Stomach (tissue), 8 donors: ENCODE measurements at regions not wholly inside any gene's neighbourhood (a gene's known extent, or its start where the extent isn't known, plus 50 kb on each side); places are given as distances from the start of the nearest gene placed in this dataset.

Experiments used
- DNase-seq, 2 donors: peaks; one replicate each; pipeline versions ENCODE4 v3.0.0 to v3.0.0-alpha.2; 2013 to 2019
- H3K27ac ChIP-seq, 5 donors: fragments of 200-600 bp in 4 of 5; sonication (generic) in 4 of 5; one replicate each; pipeline ENCODE4 v1.5.1; 2013 to 2019; ENCODE audit warnings: mild to moderate bottlenecking in 1 of 5, moderate library complexity in 1 of 5
- H3K27me3 ChIP-seq, 3 donors: fragments of 200-600 bp; sonication (generic); one replicate each; pipeline ENCODE4 v1.5.1; 2017 to 2019; ENCODE audit warnings: mixed run types in 1 of 3
- H3K36me3 ChIP-seq, 4 donors: fragments of 200-600 bp; sonication (generic); 1 replicate in 3 of 4; 2 replicates in 1 of 4; pipeline ENCODE4 v1.5.1; 2016 to 2019
- H3K4me1 ChIP-seq, 4 donors: fragments of 200-600 bp; sonication (generic); one replicate each; pipeline ENCODE4 v1.5.1; 2016 to 2019
- H3K4me3 ChIP-seq, 4 donors: fragments of 200-600 bp; sonication (generic) in 3 of 4; one replicate each; pipeline ENCODE4 v1.5.1; 2016 to 2019; ENCODE audit warnings: mild to moderate bottlenecking in 1 of 4
- H3K9me3 ChIP-seq, 4 donors: fragments of 200-600 bp; sonication (generic); one replicate each; pipeline ENCODE4 v1.5.1; 2016 to 2019
- CTCF ChIP-seq, 7 experiments: fragments of 450-650 bp in 4 of 7; fragments of 200-600 bp in 3 of 7; sonication (generic) in 3 of 7; IDR thresholded peaks; one replicate each; pipeline ENCODE4 v1.5.1; 2016 to 2019; ENCODE audit warnings: antibody characterized with exemption in 7 of 7, control low read depth in 2 of 7, mild to moderate bottlenecking in 1 of 7
- EP300 ChIP-seq: sonication (generic); formaldehyde crosslinking; IDR thresholded peaks from one replicate; pipeline ENCODE4 v1.6.1; 2017; ENCODE audit warnings: antibody characterized with exemption
- POLR2A ChIP-seq, 4 donors: fragments of 450-650 bp; IDR thresholded peaks; one replicate each; pipeline ENCODE4 v1.6.1; 2016; ENCODE audit warnings: antibody characterized with exemption in 4 of 4, control low read depth in 2 of 4, mild to moderate bottlenecking in 1 of 4, moderate library complexity in 1 of 4
- POLR2AphosphoS5 ChIP-seq, 3 donors: sonication (generic); formaldehyde crosslinking; IDR thresholded peaks; one replicate each; pipeline ENCODE4 v1.6.1; 2016; ENCODE audit warnings: antibody characterized with exemption in 3 of 3
- WGBS, 5 donors: extraction: QIAGEN DNeasy Blood & Tissue Kit in 3 of 5; methylation state at CpG; one replicate each; pipeline versions ENCODE4 v1.1.5 to v1.1.7; 2013 to 2018; 5-methylcytosine and 5-hydroxymethylcytosine counted together
- intact Hi-C: fragments of 100-400 bp; cut with DNase I; formaldehyde crosslinking; loops from one replicate; pipeline ENCODE4 v1.15.1; 2023; ENCODE audit warnings: low total_unique reads
- donor health status: healthy with polysubstance abuse.
- donor health status: Bipolar disorder and iron deficiency.
- donor health status: healthy.

GRCh38 chr4:122978789-122979188 lies 56.4 kb upstream of the NUDT6 start:
- Histone ChIP-seq H3K4me3 (no peak overlapping the region), H3K36me3 (peaks cover 13 to 60% (median 47%) of the 10 kb centered on the region in 4 donors), H3K27me3 (no peaks in the 10 kb centered on the region), H3K4me1 (no peaks in the 10 kb centered on the region), H3K27ac (no peak overlapping the region), H3K9me3 (no peaks in the 10 kb centered on the region)
- 93 to 100% (median 96%) methylated on average over 5 of the region's 5 CpGs for WGBS, 5 donors
- DNase-seq = no peak
- intact Hi-C loops = no loop called here
- TF ChIP-seq CTCF (IDR thresholded peaks at IDR 0.05) (no peak), EP300 (no peak), POLR2A (IDR thresholded peaks at IDR 0.05) (no peak), POLR2AphosphoS5 (IDR thresholded peaks at IDR 0.05) (no peak)

- intact Hi-C loops = no loop called here
- H3K27me3 ChIP-seq = no peaks in the 10 kb centered on the region
- no peak overlapping the region for H3K4me3 ChIP-seq
- H3K27ac ChIP-seq = no peak overlapping the region
- peaks cover 6 to 56% (median 54%) of the 10 kb centered on the region in 4 donors for H3K36me3 ChIP-seq
- TF ChIP-seq POLR2AphosphoS5 (IDR thresholded peaks at IDR 0.05) (no peak), CTCF (IDR thresholded peaks at IDR 0.05) (no peak), EP300 (no peak), POLR2A (IDR thresholded peaks at IDR 0.05) (no peak)
- H3K4me1 ChIP-seq = no peaks in the 10 kb centered on the region
- no peak for DNase-seq
- no peaks in the 10 kb centered on the region for H3K9me3 ChIP-seq
These were observed 58.5 kb upstream of the NUDT6 start for GRCh38 chr4:122980860-122981259.

GRCh38 chr4:122988696-122989095 lies 66.3 kb upstream of the NUDT6 start:
- Histone ChIP-seq H3K27ac (no peak overlapping the region), H3K9me3 (peaks cover 0 to 30% (median 18%) of the 10 kb centered on the region in 4 donors), H3K36me3 (peaks cover 0 to 45% (median 23%) of the 10 kb centered on the region in 4 donors), H3K4me1 (peaks cover 0 to 9% (median 3%) of the 10 kb centered on the region in 4 donors), H3K4me3 (no peak overlapping the region), H3K27me3 (no peaks in the 10 kb centered on the region)
- intact Hi-C loops = no loop called here
- WGBS, 5 donors = 96 to 100% (median 98%) methylated on average over 2 of the region's 2 CpGs
- no peak for DNase-seq
- TF ChIP-seq POLR2A (IDR thresholded peaks at IDR 0.05) = no peak
- no peak for TF ChIP-seq POLR2AphosphoS5 (IDR thresholded peaks at IDR 0.05)
- no peak for TF ChIP-seq CTCF (IDR thresholded peaks at IDR 0.05)
- no peak for TF ChIP-seq EP300

GRCh38 chr4:122990891-122991290 lies 68.5 kb upstream of the NUDT6 start:
- WGBS, 5 donors = 94 to 96% (median 96%) methylated on average over 2 of the region's 2 CpGs
- H3K4me3 ChIP-seq = no peak overlapping the region
- H3K9me3 ChIP-seq = peaks cover 0 to 30% (median 18%) of the 10 kb centered on the region in 4 donors
- H3K4me1 ChIP-seq = peaks cover 0 to 9% (median 3%) of the 10 kb centered on the region in 4 donors
- peaks cover 0 to 37% (median 15%) of the 10 kb centered on the region in 4 donors for H3K36me3 ChIP-seq
- intact Hi-C loops = no loop called here
- H3K27ac ChIP-seq = no peak overlapping the region
- no peak for DNase-seq
- TF ChIP-seq POLR2AphosphoS5 (IDR thresholded peaks at IDR 0.05) = no peak
- TF ChIP-seq EP300 = no peak
- no peak for TF ChIP-seq CTCF (IDR thresholded peaks at IDR 0.05)
- TF ChIP-seq POLR2A (IDR thresholded peaks at IDR 0.05) = no peak
- no peaks in the 10 kb centered on the region for H3K27me3 ChIP-seq
